ENCODE measurements at regions not wholly inside any gene's neighbourhood (a gene's known extent, or its start where the extent isn't known, plus 50 kb on each side); places are given as distances from the start of the nearest gene placed in this dataset.

DNA sequence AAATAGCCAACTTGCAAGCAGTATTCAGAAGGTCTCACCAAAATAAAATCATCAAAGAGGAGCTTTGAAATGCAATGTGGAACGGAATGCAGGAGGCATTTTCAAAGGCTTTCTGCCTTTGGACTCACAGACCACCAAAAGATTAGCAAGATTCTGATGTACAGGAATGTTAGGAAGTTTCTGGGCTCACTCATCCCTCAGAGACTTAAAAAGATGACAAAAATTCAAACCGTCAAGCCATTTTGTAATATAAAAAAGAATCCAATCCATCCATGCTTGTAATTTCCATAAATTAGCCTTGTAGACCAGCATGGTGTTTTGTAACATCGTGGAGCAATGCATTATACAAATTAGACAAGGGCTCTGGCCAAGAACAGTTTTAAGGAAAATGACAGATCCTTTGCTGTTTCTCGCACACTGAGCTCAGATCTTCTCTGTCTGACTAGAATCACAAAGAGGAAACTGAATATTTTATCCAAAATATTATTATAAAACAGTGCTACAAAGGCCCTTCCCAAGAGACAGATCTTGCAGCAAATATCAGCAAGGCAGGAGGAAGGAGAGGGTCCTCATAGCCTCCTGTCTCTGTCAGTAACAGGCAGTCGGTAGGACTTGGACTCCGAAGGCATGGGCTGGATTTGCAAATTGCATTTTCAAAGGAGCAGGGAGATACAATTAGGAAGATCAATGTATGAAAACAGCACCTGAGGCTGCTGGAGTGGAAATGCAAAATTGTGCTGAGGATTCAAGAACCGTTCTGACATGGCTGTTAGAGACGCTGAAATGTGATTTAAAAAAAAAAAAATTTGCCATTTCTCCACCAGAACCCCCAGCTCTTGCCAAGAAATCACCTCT, 57.4 kb upstream of the NRP1 start:
- intact Hi-C loops (cut with micrococcal nuclease; ENCODE audit: unreplicated experiment): no loop called here
- TF ChIP-seq, protein P1, sequence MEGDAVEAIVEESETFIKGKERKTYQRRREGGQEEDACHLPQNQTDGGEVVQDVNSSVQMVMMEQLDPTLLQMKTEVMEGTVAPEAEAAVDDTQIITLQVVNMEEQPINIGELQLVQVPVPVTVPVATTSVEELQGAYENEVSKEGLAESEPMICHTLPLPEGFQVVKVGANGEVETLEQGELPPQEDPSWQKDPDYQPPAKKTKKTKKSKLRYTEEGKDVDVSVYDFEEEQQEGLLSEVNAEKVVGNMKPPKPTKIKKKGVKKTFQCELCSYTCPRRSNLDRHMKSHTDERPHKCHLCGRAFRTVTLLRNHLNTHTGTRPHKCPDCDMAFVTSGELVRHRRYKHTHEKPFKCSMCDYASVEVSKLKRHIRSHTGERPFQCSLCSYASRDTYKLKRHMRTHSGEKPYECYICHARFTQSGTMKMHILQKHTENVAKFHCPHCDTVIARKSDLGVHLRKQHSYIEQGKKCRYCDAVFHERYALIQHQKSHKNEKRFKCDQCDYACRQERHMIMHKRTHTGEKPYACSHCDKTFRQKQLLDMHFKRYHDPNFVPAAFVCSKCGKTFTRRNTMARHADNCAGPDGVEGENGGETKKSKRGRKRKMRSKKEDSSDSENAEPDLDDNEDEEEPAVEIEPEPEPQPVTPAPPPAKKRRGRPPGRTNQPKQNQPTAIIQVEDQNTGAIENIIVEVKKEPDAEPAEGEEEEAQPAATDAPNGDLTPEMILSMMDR (IDR thresholded peaks at IDR 0.05; ENCODE audit: insufficient read depth in 1 of 2, low read depth in 1 of 2, low read length in 1 of 2, severe bottlenecking in 1 of 2, unreplicated experiment in 1 of 2): no peak
- Histone ChIP-seq H3K36me3 (ENCODE audit: control insufficient read depth, insufficient read depth, low read length) (no peaks in the 10 kb centered on the region), H3K9me3 (peaks cover 5% of the 10 kb centered on the region; the same call in 1 of the 2 replicates), H3K4me3 (ENCODE audit: low read depth, low read length) (no peak overlapping the region), H3K4me1 (peaks cover 47% of the 10 kb centered on the region), H3K27me3 (replicated peaks; ENCODE audit: control insufficient read depth, insufficient read depth, low read length) (no peaks in the 10 kb centered on the region)
- DNase-seq: no peak
- Mint-ChIP-seq H3K36me3 (ENCODE audit: insufficient read depth, unreplicated experiment) (peaks cover 5% of the 10 kb centered on the region), H3K27ac (ENCODE audit: unreplicated experiment) (peak overlapping the region; percentile 36), H3K27me3 (ENCODE audit: insufficient read depth, unreplicated experiment) (no peaks in the 10 kb centered on the region), H3K9me3 (ENCODE audit: unreplicated experiment) (peaks cover 2% of the 10 kb centered on the region), H3K4me3 (ENCODE audit: unreplicated experiment) (no peak overlapping the region), H3K4me1 (ENCODE audit: low read depth, unreplicated experiment) (peaks cover 11% of the 10 kb centered on the region)
- no TSS peak for BruUV-seq (replicated peaks)
- ChIA-PET CTCF (no interaction called here), POLR2A (no interaction called here)

DNA sequence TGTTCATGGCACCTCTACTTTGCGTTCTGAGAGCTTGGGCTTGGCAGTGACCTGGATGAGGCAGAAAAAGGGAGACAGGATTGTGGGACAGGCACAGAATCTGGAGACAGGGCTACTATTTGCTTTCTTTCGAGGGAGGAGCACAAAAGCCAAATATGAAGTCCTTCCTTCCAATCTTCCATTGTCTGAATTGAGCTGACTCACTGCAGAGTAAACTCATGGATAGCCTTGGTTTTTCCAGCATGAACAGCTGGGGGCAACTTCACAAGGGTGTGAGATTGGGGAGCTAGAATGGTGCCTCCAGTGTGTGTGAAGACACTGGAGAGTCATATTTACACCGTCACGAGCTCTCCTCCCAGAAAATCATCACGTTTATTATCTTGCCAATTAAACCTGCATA, 55.6 kb upstream of the NRP1 start:
- H3K36me3 Mint-ChIP-seq (ENCODE audit: insufficient read depth, unreplicated experiment): peaks cover 9% of the 10 kb centered on the region
- CTCF ChIA-PET: interaction anchor here (0.7 kb wide), 1 partner anchor 80 kb away, joined by 3 read pairs; no protein-coding TSS in a partner anchor
- TF ChIP-seq, protein P1 (IDR thresholded peaks at IDR 0.05; ENCODE audit: insufficient read depth in 1 of 2, low read depth in 1 of 2, low read length in 1 of 2, severe bottlenecking in 1 of 2, unreplicated experiment in 1 of 2): no peak
- no peaks in the 10 kb centered on the region for H3K9me3 Mint-ChIP-seq (ENCODE audit: unreplicated experiment)
- no peak overlapping the region for H3K4me3 Mint-ChIP-seq (ENCODE audit: unreplicated experiment)
- no peaks in the 10 kb centered on the region for H3K27me3 ChIP-seq (replicated peaks; ENCODE audit: control insufficient read depth, insufficient read depth, low read length)
- POLR2A ChIA-PET: no interaction called here
- H3K4me1 Mint-ChIP-seq (ENCODE audit: low read depth, unreplicated experiment): peaks cover 22% of the 10 kb centered on the region
- H3K27me3 Mint-ChIP-seq (ENCODE audit: insufficient read depth, unreplicated experiment): no peaks in the 10 kb centered on the region
- H3K9me3 ChIP-seq: peaks cover 5% of the 10 kb centered on the region; the same call in 1 of the 2 replicates
- BruUV-seq (replicated peaks): no TSS peak
- no peaks in the 10 kb centered on the region for H3K36me3 ChIP-seq (ENCODE audit: control insufficient read depth, insufficient read depth, low read length)
- intact Hi-C loops (cut with micrococcal nuclease; ENCODE audit: unreplicated experiment): no loop called here
- peak overlapping the region; percentile 64 for H3K27ac Mint-ChIP-seq (ENCODE audit: unreplicated experiment)
- no peak for DNase-seq
- peaks cover 62% of the 10 kb centered on the region for H3K4me1 ChIP-seq
- no peak overlapping the region for H3K4me3 ChIP-seq (ENCODE audit: low read depth, low read length)

DNA sequence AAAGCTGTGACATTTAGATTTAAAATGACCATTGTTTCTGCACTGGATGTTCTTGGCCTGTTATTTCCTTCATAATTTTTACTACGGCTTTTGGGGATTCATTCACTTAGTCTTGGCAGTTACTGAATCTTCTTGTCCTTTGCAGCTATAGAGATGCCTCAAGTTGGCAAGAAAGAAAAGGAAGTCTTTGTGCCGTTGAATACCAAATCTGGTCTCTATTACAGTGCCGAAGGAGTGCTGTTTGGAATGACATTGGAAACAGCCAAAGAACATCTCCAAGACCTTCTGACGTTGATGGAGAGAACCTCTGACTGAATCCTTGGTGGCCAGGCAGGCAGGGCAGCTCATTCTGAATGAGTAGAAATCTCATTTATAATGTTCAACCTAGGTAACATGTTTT, 54.3 kb upstream of the NRP1 start:
- peaks cover 22% of the 10 kb centered on the region for H3K4me1 Mint-ChIP-seq (ENCODE audit: low read depth, unreplicated experiment)
- no peak overlapping the region for H3K4me3 ChIP-seq (ENCODE audit: low read depth, low read length)
- H3K9me3 Mint-ChIP-seq (ENCODE audit: unreplicated experiment): peaks cover 4% of the 10 kb centered on the region
- H3K4me3 Mint-ChIP-seq (ENCODE audit: unreplicated experiment): no peak overlapping the region
- H3K4me1 ChIP-seq: peaks cover 62% of the 10 kb centered on the region
- no peaks in the 10 kb centered on the region for H3K36me3 ChIP-seq (ENCODE audit: control insufficient read depth, insufficient read depth, low read length)
- peaks cover 9% of the 10 kb centered on the region for H3K36me3 Mint-ChIP-seq (ENCODE audit: insufficient read depth, unreplicated experiment)
- no peak for DNase-seq
- TF ChIP-seq, protein P1 (IDR thresholded peaks at IDR 0.05; ENCODE audit: insufficient read depth in 1 of 2, low read depth in 1 of 2, low read length in 1 of 2, severe bottlenecking in 1 of 2, unreplicated experiment in 1 of 2): no peak
- no TSS peak for BruUV-seq (replicated peaks)
- intact Hi-C loops (cut with micrococcal nuclease; ENCODE audit: unreplicated experiment): loop anchor here (5.0 kb wide), 1 partner anchor 119 kb away; no protein-coding TSS in a partner anchor
- ChIA-PET CTCF (no interaction called here), POLR2A (no interaction called here)
- H3K9me3 ChIP-seq: peaks cover 5% of the 10 kb centered on the region; the same call in 1 of the 2 replicates
- H3K27ac Mint-ChIP-seq (ENCODE audit: unreplicated experiment): peak overlapping the region; percentile 64
- no peaks in the 10 kb centered on the region for H3K27me3 ChIP-seq (replicated peaks; ENCODE audit: control insufficient read depth, insufficient read depth, low read length)
- H3K27me3 Mint-ChIP-seq (ENCODE audit: insufficient read depth, unreplicated experiment): no peaks in the 10 kb centered on the region

Measured in Caco-2 (cell line).